ENCODE measurements at regions not wholly inside any gene's neighbourhood (a gene's known extent, or its start where the extent isn't known, plus 50 kb on each side); places are given as distances from the start of the nearest gene placed in this dataset.
A peak's percentile ranks its signal among the peaks of the same experiment; 100 is the strongest.
"Not testable (repeated sequence)": the region's sequence is repeated elsewhere in the genome, so short reads cannot be mapped to it uniquely, and the experiment has no call there.

DNA sequence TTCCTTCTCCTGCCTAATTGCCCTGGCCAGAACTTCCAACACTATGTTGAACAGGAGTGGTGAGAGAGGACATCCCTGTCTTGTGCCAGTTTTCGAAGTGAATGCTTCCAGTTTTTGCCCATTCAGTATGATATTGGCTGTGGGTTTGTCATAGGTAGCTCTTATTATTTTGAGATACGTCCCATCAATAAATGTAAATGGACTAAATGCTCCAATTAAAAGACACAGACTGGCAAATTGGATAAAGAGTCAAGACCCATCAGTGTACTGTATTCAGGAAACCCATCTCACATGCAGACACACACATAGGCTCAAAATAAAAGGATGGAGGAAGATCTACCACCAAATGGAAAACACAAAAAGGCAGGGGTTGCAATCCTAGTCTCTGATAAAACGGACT lies 123.6 kb upstream of the BCHE start:
- H3K4me2 ChIP-seq (ENCODE audit: insufficient read depth, low read length); FAIRE-seq; H3K9ac ChIP-seq (ENCODE audit: insufficient read depth in 1 of 2, low read depth in 2 of 2, low read length in 2 of 2); CTCF ChIA-PET (ENCODE audit: low intra/inter-chr PET ratio); H3K36me3 ChIP-seq (ENCODE audit: control insufficient read depth, insufficient read depth, low read length); H3K27me3 ChIP-seq (ENCODE audit: control insufficient read depth in 2 of 2, insufficient read depth in 2 of 2, low read length in 2 of 2); H3K9me3 ChIP-seq (replicated peaks; ENCODE audit: control insufficient read depth, insufficient read depth, low read depth, low read length); H3K79me2 ChIP-seq (ENCODE audit: control insufficient read depth, insufficient read depth, low read length); in situ Hi-C loops (cut with MboI); DNase-seq (ENCODE audit: extremely low read depth in 1 of 4, low spot score in 3 of 4); H2AFZ ChIP-seq (ENCODE audit: low read depth, low read length); H3K27ac ChIP-seq (ENCODE audit: extremely low read depth, low read depth, low read length); ATAC-seq; H3K4me3 ChIP-seq; H4K20me1 ChIP-seq (replicated peaks; ENCODE audit: control insufficient read depth, insufficient read depth, low read length); H3K4me1 ChIP-seq (replicated peaks in 1 of 2; ENCODE audit: control insufficient read depth in 2 of 2, insufficient read depth in 2 of 2, low read length in 2 of 2); POLR2A ChIA-PET; H3K9me1 ChIP-seq (ENCODE audit: control insufficient read depth, insufficient read depth, low read length); intact Hi-C loops (cut with micrococcal nuclease); BruUV-seq (replicated peaks): not testable (repeated sequence)
- WGBS (ENCODE audit: insufficient coverage, low coverage, missing lambda C conversion rate), result 56% methylated on average over 3 of the region's 3 CpGs
- peak; percentile 96 for TF ChIP-seq ZNF507 (tag; conservative IDR thresholded peaks at IDR 0.05)
- peak; percentile 73; the same call in 1 of the 2 replicates for TF ChIP-seq ZNF354B (CRISPR knock-in tag; IDR thresholded peaks at IDR 0.05)

DNA sequence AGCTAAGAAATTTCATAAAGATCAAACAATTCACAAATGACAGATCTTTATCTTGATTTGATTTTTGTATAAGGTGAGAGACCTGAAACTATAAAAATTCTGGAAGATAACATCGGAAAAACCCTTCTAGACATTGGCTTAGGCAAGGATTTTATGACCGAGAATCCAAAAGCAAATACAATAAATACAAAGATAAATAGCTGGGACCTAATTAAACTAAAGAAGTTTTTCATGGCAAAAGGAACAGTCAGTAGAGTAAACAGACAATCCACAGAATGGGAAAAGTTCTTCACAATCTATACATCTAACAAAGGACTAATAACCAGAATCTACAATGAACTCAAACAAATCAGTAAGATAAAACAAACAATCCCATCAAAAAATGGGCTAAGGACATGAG lies 116.9 kb upstream of the BCHE start:
- CTCF ChIA-PET (ENCODE audit: low intra/inter-chr PET ratio), result no interaction called here
- TF ChIP-seq ZNF79 (CRISPR knock-in tag; IDR thresholded peaks at IDR 0.05; ENCODE audit: low read depth), result no peak
- TF ChIP-seq, protein P1, sequence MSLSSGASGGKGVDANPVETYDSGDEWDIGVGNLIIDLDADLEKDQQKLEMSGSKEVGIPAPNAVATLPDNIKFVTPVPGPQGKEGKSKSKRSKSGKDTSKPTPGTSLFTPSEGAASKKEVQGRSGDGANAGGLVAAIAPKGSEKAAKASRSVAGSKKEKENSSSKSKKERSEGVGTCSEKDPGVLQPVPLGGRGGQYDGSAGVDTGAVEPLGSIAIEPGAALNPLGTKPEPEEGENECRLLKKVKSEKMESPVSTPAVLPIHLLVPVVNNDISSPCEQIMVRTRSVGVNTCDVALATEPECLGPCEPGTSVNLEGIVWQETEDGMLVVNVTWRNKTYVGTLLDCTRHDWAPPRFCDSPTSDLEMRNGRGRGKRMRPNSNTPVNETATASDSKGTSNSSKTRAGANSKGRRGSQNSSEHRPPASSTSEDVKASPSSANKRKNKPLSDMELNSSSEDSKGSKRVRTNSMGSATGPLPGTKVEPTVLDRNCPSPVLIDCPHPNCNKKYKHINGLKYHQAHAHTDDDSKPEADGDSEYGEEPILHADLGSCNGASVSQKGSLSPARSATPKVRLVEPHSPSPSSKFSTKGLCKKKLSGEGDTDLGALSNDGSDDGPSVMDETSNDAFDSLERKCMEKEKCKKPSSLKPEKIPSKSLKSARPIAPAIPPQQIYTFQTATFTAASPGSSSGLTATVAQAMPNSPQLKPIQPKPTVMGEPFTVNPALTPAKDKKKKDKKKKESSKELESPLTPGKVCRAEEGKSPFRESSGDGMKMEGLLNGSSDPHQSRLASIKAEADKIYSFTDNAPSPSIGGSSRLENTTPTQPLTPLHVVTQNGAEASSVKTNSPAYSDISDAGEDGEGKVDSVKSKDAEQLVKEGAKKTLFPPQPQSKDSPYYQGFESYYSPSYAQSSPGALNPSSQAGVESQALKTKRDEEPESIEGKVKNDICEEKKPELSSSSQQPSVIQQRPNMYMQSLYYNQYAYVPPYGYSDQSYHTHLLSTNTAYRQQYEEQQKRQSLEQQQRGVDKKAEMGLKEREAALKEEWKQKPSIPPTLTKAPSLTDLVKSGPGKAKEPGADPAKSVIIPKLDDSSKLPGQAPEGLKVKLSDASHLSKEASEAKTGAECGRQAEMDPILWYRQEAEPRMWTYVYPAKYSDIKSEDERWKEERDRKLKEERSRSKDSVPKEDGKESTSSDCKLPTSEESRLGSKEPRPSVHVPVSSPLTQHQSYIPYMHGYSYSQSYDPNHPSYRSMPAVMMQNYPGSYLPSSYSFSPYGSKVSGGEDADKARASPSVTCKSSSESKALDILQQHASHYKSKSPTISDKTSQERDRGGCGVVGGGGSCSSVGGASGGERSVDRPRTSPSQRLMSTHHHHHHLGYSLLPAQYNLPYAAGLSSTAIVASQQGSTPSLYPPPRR (CRISPR knock-in tag; IDR thresholded peaks at IDR 0.05; ENCODE audit: borderline replicate concordance), result no peak
- TF ChIP-seq RBM17 (IDR thresholded peaks at IDR 0.05; ENCODE audit: borderline replicate concordance, low read depth, low read length), result no peak
- TF ChIP-seq, protein P2, sequence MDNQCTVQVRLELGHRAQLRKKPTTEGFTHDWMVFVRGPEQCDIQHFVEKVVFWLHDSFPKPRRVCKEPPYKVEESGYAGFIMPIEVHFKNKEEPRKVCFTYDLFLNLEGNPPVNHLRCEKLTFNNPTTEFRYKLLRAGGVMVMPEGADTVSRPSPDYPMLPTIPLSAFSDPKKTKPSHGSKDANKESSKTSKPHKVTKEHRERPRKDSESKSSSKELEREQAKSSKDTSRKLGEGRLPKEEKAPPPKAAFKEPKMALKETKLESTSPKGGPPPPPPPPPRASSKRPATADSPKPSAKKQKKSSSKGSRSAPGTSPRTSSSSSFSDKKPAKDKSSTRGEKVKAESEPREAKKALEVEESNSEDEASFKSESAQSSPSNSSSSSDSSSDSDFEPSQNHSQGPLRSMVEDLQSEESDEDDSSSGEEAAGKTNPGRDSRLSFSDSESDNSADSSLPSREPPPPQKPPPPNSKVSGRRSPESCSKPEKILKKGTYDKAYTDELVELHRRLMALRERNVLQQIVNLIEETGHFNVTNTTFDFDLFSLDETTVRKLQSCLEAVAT (IDR thresholded peaks at IDR 0.05), result no peak
- TF ChIP-seq MAFK (IDR thresholded peaks at IDR 0.05; ENCODE audit: low read length), result no peak
- TF ChIP-seq, protein P3, sequence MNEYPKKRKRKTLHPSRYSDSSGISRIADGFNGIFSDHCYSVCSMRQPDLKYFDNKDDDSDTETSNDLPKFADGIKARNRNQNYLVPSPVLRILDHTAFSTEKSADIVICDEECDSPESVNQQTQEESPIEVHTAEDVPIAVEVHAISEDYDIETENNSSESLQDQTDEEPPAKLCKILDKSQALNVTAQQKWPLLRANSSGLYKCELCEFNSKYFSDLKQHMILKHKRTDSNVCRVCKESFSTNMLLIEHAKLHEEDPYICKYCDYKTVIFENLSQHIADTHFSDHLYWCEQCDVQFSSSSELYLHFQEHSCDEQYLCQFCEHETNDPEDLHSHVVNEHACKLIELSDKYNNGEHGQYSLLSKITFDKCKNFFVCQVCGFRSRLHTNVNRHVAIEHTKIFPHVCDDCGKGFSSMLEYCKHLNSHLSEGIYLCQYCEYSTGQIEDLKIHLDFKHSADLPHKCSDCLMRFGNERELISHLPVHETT (CRISPR knock-in tag; conservative IDR thresholded peaks at IDR 0.05 in 1 of 2, IDR thresholded peaks at IDR 0.05 in 1 of 2), result no peak

More for the DNA sequence above, 116.9 kb upstream of the BCHE start:
- no peak overlapping the region for H3K27ac ChIP-seq (ENCODE audit: extremely low read depth, low read depth, low read length)
- no TSS peak for BruUV-seq (replicated peaks)
- no peak overlapping the region for H2AFZ ChIP-seq (ENCODE audit: low read depth, low read length)
- H3K79me2 ChIP-seq (ENCODE audit: control insufficient read depth, insufficient read depth, low read length), result no peaks in the 10 kb centered on the region
- H3K9me3 ChIP-seq (replicated peaks; ENCODE audit: control insufficient read depth, insufficient read depth, low read depth, low read length), result peaks cover 3% of the 10 kb centered on the region
- no peak for ATAC-seq
- H3K4me1 ChIP-seq (replicated peaks in 1 of 2; ENCODE audit: control insufficient read depth in 2 of 2, insufficient read depth in 2 of 2, low read length in 2 of 2), result no peaks in the 10 kb centered on the region
- no peak for FAIRE-seq
- H3K27me3 ChIP-seq (ENCODE audit: control insufficient read depth in 2 of 2, insufficient read depth in 2 of 2, low read length in 2 of 2), result no peaks in the 10 kb centered on the region
- in situ Hi-C loops (cut with MboI), result no loop called here
- 59% methylated on average over 2 of the region's 2 CpGs for WGBS (ENCODE audit: insufficient coverage, low coverage, missing lambda C conversion rate)
- intact Hi-C loops (cut with micrococcal nuclease), result no loop called here
- no peak overlapping the region for H3K4me3 ChIP-seq
- no peak overlapping the region for H3K4me2 ChIP-seq (ENCODE audit: insufficient read depth, low read length)
- no peak for DNase-seq (ENCODE audit: extremely low read depth in 1 of 4, low spot score in 3 of 4)
- no peaks in the 10 kb centered on the region for H3K9me1 ChIP-seq (ENCODE audit: control insufficient read depth, insufficient read depth, low read length)
- POLR2A ChIA-PET, result no interaction called here
- no peak overlapping the region for H3K9ac ChIP-seq (ENCODE audit: insufficient read depth in 1 of 2, low read depth in 2 of 2, low read length in 2 of 2)
- peaks cover 8% of the 10 kb centered on the region; the same call in 1 of the 3 replicates for H3K36me3 ChIP-seq (ENCODE audit: control insufficient read depth, insufficient read depth, low read length)
- no peaks in the 10 kb centered on the region for H4K20me1 ChIP-seq (replicated peaks; ENCODE audit: control insufficient read depth, insufficient read depth, low read length)

Measured in K562 (cell line).